D341Med (cell line): ENCODE measurements at regions not wholly inside any gene's neighbourhood (a gene's known extent, or its start where the extent isn't known, plus 50 kb on each side); places are given as distances from the start of the nearest gene placed in this dataset.
"Not testable (repeated sequence)": the region's sequence is repeated elsewhere in the genome, so short reads cannot be mapped to it uniquely, and the experiment has no call there.

Experiments
- DNase-seq: peaks from one replicate; pipeline ENCODE4 v3.0.0; 2012; ENCODE audit warnings: low spot score

DNA sequence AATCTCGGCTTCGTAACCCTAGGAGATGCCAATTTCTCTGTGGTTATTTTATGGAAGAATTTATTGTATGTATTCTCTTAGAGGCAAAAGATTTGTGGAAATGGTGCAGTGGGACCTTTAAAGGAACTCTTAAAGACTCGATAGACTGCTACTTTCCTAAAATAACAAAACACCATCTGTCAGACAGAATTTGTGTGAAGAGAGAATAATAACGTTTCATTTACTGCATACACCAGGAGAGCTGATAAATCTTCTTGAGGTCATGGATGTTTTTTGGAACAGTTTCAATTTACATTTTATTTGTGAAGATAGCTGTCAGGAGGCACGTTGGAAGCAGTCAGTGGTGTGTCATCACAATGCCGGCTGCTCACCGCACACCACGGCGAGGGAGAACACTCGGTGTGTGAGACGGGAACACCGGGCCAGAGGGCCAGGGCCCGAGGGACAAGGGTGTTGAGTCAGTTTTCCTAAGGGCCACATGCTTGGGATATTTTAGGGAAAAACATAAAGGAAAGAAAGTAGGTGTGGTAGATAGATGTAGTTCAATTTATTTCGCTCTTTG lies 1681.0 kb upstream of the DDX18 start:
- DNase-seq: no peak

DNA sequence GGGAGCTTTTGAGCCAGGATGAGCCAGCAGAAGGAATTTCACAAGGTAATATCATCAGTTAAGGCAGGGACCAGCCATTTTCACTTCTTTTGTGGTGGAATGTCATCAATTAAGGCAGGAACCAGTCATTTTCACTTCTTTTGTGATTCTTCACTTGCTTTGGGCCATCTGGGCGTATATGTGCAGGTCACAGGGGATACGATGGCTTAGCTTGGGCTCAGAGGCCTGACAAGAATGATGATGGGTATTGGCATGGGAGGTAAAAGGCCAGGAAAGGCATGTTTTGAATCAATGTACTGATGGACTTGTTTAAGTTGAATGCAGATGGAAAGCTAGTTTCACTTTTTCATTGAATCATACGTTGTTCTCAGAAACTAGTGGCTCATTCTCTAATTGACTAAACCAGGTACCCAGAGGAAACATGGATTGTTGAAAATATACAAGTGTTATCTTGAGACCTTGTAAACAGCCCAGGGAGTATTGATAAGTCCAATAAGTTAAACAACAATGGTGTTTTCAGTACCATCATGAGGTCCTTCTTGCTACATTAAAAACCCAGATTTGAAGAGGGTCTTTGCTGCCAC lies 1672.5 kb upstream of the DDX18 start:
- DNase-seq: no peak

DNA sequence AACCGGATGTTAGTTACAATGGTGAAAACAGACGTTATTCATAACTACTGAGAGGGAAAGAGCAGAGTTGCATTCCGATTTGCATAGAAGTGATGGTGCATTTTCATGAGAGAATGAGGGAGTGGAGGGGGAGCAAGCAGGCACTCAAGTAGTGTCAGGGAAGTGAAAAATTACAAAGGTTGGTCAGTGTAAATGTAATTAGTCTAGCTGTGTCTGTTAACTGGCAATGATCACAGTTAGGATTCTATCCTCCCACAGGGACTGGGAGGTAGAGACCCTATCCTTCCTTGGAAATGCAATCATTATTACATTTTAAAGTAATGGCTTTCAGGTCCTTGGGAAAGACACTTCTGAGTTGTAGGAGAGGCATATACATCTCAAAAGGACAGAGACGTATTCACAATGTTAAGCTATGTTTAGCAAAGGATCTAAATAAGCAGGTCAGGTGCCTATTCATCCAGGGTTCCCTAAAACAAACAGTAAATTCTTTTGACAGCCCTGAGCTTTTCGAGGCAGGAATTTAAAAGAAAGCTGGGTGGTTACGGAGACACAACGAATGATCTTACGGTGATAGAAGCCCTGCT lies 1671.8 kb upstream of the DDX18 start:
- no peak for DNase-seq

DNA sequence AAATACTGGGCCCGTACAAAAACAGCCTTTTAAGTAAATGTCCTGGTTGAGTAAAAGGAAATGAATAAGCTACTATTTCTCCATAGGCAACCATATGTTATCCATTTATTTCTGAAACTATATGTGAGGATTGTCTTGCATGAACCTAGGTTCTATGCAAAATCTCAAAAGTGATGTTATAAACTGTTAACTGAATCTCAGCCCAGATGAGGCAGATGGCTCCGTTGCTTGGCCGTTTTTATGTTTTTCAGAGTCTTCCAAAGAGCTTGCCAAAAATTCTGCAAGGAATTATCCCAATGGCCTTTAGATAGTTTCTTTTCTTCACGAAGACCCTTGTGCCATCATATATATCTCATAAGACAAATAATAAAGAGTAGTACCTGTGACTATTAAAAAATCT lies 1669.5 kb upstream of the DDX18 start:
- DNase-seq: no peak

DNA sequence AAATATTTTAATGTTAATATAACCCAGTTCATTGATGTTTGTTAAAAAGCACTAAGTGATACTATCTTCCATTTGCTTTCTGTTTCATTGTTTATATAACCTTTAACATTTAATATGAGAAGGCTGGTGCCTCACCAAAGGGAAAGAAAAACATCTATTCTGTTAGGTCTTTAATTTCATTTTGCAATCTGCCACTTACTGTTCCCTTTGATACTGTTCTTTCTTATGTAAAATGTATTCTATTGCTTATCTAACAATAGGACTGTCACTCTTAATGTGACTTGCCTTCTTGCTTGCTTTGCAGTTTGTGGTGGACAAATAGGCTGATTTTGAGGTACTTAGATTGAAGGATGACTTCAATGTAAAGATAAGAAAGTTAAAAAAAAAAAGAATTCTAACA lies 1666.1 kb upstream of the DDX18 start:
- no peak for DNase-seq

DNA sequence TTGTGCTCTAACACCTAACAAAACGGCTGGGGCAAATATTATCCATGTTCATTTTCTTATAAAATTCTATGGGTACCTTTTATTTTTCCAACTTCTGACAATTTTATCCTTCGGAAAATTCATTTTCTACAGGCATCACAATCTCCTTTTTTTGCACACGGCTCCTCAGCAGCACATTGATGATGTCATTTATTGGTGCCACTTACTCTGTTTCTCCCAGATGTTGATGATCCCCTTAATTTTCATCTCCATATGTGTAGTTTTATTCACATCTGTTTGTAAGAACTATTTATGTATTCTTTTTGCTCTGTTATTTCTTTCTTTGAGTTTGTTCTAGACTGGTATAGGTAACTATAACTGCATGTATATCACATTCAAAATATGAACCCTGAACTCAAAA lies 1660.8 kb upstream of the DDX18 start:
- DNase-seq: no peak

DNA sequence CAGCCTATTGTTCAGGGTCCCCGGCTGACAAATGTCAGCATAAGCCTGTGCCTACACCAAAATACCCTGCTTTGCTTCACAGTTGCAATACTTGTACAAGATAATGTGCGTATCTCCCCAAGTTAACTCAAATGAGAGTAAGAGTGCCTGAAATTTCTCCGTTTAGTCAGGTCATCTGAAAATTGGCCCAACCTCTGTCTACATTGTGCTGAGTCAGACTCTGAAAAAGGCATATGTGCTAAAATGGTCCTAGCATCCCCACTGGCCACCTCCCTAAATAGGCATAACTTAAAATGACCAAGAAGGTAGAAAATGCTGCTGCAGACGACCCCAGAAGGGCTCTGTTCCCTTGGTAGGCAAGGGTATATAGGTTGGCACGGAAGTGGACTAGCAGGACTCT lies 1653.8 kb upstream of the DDX18 start:
- no peak for DNase-seq

DNA sequence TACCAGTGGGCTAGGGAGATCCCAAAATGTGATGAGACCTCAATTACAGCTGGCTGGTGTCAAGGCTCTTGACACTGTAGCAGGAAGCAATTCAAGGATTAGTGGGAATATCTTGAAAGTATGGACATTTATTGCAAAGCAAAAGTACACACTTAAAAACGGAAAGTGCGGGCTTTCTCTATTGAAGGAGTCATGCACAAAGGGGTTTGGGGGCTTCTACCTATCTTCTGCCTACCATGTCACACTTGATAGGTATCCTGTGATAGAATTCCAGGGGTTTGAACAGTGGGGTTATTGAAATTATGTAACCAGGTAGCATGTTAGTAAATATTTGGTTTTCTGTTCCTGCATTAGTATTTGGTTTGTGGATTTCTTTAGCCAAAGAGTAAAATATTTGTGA lies 1652.1 kb upstream of the DDX18 start:
- DNase-seq: no peak

DNA sequence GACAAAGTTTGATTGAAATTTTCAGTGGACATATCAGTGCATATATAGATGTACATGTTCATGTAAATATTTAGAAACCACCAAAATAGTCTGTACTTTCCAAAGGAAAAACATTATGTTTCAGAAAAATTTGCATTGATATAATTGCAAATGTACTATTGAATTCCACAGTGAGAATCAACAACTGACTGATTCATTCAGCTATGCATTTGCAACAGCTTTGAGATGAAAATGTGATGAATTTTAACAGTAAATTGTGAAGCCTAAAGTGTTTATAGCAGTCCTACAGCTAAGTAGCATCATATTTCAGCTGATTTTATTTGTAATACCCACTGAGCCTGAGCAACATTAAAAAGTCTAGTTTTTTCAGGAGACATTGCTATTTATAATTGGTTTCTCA lies 1647.4 kb upstream of the DDX18 start:
- no peak for DNase-seq

DNA sequence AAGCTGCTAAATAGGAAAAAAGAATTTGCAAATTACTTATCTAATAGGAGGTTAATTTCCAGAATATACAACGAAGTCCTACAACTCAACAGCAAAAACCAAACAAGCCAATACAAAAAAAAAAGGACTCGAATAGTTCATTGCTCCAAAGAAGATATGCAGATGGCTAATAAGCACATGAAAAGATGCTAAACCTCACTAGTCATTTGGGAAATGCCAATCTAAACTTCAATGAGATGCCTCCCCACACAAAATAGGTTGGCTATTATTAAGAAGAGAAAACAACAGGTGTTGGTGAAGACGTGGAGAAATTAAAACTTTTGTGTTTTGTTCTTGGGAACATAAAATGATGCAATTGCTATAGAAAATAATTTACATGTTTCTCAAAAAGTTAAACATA lies 1634.4 kb upstream of the DDX18 start:
- DNase-seq: no peak

DNA sequence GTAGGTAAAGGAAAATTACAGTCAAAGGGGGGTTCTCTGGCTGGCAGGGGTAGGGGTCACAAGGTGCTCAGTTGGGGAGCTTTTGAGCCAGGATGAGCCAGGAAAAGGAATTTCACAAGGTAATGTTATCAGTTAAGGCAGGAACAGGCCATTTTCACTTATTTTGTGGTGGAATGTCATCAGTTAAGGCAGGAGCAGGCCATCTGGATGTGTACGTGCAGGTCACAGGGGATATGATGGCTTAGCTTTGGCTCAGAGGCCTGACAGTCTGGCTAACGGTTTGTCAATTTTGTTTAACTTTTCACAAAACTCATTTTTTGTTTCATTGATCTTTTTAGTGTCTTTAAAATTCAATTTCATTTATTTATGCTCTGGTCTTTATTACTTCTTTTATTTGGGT lies 1623.8 kb upstream of the DDX18 start:
- DNase-seq: not testable (repeated sequence)

DNA sequence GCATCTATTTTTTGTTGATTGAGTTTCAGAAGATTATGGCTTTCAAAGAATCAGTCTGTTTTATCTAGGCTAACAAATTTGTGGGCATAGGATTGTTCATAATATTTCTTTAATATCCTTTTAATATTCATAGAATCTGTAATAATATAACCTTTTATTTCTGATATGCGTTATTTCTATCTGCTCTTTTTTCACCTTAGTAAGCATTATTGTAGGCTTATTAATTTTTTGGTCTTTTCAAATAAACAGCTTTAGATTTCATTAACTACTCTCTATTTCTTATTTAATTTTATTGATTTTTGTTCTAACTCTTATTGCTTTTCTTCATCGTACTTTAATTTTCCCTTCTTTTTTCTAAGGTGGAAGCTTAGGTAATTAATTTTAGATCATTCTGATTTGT lies 1614.4 kb upstream of the DDX18 start:
- no peak for DNase-seq

DNA sequence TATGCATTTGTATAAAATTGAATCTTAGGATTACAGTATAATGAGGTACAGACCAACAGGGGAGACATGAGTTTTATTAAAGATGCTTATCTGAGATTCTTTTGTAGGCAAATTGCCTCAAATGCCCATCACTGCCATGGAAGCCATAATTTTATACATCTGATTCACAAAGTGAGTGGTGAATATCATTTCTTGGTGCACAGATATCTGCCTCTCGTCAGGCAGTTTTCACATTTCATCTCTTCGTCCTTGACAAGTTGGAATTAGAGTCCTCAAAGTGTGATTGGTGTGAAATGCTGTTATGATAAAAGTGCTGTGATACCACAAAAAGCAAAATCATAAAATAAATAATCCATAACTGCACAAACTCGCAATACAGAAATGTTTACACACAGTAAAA lies 1602.8 kb upstream of the DDX18 start:
- DNase-seq: no peak

DNA sequence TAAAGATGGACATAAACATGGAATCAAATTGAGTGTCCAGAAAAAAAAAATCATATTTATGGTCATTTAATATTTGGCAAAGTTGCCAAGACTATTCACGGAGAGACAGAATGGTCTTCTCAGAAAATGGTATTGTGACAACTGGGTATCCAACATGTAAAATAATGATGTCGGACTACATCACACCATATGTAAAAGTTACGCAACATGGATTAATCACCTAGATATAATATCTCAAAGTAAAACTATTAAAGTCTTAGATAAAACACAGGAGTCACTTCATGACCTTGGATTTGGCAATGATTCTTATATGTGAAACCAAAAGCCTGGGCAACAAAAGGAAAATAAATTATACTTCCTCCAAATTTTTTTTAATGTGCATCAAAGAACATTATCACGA lies 1591.7 kb upstream of the DDX18 start:
- DNase-seq: no peak

DNA sequence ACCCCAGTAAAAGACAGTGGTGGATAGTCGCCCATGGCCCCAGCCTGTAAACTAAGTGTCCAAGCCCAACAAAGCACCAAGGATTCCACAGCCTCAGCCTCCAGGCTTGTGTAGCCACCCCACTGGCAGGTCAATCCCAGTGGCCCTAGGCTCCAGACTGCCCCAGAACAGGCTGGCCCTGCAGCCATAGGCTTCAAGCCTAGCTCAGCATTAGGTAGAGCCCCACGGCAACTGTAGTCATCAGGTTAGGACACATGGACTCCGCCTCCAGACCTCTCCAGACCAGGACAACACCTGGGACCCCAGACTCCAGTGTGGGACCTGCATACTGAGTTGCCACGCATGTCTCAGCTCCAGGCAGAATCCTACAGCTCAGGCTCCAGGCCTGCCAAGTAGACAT lies 1590.6 kb upstream of the DDX18 start:
- no peak for DNase-seq

DNA sequence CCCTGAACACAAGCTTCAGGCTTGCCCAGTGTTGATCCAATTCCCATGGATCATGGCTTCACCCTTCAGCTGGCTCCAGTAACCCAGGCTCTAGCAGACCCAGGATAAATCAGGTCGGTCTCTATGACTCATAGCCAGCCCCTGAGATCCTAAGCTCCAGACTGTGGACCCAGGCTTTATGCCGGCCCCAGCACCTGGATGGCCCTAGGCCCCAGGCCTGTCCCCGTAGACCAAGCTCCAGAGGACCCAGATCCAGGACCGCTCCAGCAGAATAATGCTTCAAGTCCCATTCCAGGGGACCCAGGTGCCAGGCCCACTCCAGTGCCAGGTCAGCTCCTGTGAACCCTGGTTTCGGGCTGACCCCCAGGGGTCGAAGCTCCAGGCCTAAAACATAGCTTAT lies 1589.9 kb upstream of the DDX18 start:
- DNase-seq: no peak

DNA sequence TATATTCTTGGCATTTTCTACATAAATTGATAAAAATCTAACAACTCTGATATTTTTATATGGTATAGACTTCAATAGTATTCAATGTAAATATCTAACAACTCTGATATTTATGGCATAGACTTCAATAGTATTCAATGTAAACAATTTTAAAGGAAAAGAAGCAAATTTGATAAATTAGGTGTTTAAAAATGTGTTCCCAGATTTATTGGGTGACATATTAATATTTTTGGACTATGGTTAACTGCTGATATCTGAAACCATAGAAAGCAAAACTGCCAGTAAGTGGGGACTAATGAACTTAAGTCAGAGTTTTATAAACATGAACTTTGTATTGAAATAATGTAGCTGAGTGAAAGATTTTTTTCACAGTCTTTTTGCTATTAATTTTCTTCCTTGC lies 1576.0 kb upstream of the DDX18 start:
- no peak for DNase-seq

DNA sequence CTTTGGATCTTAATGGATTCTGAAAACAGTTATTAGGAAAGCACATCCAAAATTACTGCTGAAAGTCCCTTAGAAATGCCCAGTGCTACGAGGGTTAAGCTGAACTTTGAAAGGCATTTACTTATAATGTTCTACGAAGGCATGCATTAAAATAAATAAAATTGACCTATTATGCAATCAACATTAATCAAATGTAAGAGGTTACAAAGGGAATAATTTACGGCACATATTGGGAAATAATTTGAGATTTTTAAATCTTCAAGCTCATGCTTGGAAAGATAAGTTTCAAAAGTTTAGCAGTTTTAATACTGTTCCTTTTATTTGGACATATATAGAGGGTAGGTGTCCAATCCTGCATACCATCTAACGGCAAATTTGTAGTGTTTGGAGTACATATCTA lies 1564.1 kb upstream of the DDX18 start:
- DNase-seq: no peak

DNA sequence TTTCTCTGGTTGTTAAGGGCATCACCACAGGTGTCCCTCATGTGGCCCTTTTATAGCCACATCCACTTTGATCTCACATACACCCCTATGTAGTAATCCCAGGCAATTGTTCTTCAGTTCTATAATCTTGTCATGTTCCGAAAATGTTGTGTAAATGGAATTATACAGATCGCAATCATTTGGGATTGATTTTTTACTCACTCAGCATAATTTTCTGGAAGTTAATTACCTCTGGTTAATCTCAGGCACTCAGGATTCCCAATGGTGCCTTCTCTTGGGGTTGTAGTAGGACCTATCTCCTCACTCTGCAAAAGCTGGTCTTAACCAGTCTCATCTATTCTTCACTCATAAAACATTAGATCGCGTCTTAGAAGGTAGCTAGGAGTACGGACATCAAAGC lies 1549.6 kb upstream of the DDX18 start:
- no peak for DNase-seq

DNA sequence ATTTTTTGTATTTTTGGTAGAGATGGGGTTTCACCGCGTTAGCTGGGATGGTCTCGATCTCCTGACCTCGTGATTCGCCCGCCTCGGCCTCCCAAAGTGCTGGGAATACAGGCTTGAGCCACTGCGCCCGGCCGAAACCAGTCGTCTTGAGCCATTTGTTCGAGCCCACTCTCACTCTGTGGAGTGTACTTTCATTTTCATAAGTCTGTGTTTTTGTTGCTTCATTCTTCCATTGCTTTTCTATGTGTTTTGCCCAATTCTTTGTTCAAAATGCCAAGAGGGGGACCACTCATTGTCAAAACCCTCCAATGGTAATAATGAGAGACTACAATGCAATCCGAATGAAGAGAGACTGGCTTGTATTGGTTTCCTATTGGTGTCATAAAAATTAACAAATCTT lies 1545.5 kb upstream of the DDX18 start:
- no peak for DNase-seq

DNA sequence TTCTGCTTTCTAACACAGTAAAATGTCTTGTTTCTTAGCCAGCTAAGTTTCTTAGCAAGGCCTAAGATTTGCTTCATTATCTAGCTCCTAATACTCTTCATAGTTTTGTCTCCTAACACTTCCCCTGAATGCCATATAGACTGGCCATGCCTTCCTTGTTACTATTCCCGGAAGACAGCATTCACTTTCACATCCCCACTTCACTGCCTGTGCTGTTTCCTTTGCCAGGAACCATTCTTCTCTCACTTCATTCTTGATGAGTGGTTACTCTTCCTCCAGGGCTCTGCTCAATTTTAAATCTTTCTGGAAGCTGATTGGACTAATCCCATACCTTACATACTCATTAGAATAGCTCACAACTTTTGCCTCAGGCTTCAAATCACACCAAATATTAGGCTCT lies 1510.2 kb upstream of the DDX18 start:
- DNase-seq: no peak

DNA sequence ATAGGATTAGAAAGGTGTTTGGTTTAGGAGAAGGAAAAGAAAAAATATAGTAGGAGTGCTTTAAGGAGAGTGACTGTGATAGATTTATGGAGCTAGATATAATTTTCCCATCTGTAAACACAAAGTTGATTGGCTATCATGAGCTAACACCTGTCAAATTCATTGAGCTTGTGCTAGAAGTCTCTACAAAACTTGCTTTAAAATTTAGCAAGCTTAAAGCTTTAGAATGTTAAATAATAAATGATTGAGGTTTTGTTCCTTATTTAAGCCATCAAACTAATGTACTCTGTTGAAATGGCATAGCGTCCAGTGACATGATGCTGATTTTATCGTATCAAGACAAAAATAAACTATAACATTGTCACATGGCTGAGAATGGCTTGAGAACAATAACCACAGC lies 1497.4 kb upstream of the DDX18 start:
- no peak for DNase-seq

DNA sequence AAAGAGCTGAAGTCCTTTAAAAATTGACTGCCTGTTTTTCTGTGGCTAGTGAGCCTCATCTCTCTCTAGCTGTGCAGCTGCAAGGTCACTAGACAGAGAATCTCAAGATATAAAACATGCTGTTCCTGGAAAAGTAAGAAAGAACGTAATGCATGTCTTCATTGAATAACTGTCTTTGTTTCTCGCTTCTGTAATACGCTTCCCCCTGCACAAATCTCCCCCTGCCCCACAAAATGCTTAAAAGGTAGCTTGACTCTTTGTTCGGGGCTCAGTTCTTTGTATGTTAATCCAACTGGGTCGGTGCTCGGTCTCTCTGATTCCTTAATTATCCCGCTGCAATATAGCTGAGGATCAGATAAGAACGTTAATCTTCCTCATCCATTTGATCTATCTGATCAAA lies 1495.9 kb upstream of the DDX18 start:
- not testable (repeated sequence) for DNase-seq

DNA sequence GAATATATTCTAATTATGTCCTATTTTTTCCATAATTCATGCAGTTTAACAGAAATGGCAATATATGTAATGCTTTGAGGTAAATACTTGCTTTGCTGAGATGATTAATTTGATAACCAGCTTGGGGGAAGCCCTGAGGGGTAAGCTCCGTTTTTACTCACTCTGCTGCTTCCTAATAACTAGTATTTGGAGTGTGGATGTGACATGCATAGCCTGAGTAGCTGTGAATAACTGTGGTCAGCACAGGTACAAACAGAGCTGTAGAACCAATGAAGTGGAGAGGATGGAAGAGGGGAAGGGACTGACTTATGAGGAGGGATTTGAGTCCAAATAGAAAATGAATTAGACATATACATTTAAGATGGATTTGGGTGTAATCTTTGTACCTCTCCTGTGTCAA lies 1495.5 kb upstream of the DDX18 start:
- DNase-seq: no peak
